ENCODE measurements at regions not wholly inside any gene's neighbourhood (a gene's known extent, or its start where the extent isn't known, plus 50 kb on each side); places are given as distances from the start of the nearest gene placed in this dataset.
A peak's percentile ranks its signal among the peaks of the same experiment; 100 is the strongest.

GRCh38 chr15:94665676-94666441 lies 434.5 kb downstream of the MCTP2 start:
- Mint-ChIP-seq H3K4me3 (ENCODE audit: unreplicated experiment) (no peak overlapping the region), H3K4me1 (ENCODE audit: insufficient read depth, unreplicated experiment) (no peaks in the 10 kb centered on the region), H3K9me3 (ENCODE audit: unreplicated experiment) (no peaks in the 10 kb centered on the region), H3K36me3 (ENCODE audit: insufficient read depth, unreplicated experiment) (peaks cover 5% of the 10 kb centered on the region), H3K27ac (ENCODE audit: low read depth, unreplicated experiment) (no peak overlapping the region), H3K27me3 (ENCODE audit: insufficient read depth, unreplicated experiment) (no peaks in the 10 kb centered on the region)
- BruUV-seq (replicated peaks) = no TSS peak
- ChIA-PET CTCF (interaction anchor here (0.5 to 2.3 kb wide), 5 partner anchors 13 to 361 kb away, joined by 3 to 12 read pairs (median 5); no protein-coding TSS in a partner anchor), POLR2A (interaction anchor here (0.6 to 0.8 kb wide), 4 partner anchors 42 to 1661 kb away, joined by 3 to 4 read pairs (median 4); no protein-coding TSS in a partner anchor)
- no peak for DNase-seq (ENCODE audit: unreplicated experiment)
- TF ChIP-seq, protein P1, sequence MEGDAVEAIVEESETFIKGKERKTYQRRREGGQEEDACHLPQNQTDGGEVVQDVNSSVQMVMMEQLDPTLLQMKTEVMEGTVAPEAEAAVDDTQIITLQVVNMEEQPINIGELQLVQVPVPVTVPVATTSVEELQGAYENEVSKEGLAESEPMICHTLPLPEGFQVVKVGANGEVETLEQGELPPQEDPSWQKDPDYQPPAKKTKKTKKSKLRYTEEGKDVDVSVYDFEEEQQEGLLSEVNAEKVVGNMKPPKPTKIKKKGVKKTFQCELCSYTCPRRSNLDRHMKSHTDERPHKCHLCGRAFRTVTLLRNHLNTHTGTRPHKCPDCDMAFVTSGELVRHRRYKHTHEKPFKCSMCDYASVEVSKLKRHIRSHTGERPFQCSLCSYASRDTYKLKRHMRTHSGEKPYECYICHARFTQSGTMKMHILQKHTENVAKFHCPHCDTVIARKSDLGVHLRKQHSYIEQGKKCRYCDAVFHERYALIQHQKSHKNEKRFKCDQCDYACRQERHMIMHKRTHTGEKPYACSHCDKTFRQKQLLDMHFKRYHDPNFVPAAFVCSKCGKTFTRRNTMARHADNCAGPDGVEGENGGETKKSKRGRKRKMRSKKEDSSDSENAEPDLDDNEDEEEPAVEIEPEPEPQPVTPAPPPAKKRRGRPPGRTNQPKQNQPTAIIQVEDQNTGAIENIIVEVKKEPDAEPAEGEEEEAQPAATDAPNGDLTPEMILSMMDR (IDR thresholded peaks at IDR 0.05; ENCODE audit: unreplicated experiment) = no peak
- intact Hi-C loops (cut with micrococcal nuclease) = no loop called here

DNA sequence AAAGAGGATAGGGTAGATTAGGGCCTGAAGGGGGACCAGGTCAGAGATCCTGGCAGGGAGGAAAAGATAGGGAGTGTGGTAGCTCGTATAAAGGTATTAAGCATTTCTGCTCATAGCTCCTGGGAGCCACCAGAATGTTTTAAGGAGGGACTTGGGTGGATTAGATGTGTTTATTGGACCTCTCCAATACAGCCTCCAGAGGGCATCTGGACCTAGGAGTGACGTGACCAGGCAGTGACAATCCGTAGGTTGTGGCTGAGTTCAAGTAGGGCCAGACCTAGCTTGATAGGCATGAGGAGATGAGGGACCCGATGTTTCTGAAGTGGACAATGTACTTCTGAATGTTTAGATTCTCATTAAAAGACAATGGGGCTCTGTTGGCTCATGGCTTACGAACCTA lies 435.2 kb downstream of the MCTP2 start:
- Mint-ChIP-seq H3K4me3 (ENCODE audit: unreplicated experiment) (no peak overlapping the region), H3K27ac (ENCODE audit: low read depth, unreplicated experiment) (no peak overlapping the region), H3K27me3 (ENCODE audit: insufficient read depth, unreplicated experiment) (no peaks in the 10 kb centered on the region), H3K4me1 (ENCODE audit: insufficient read depth, unreplicated experiment) (no peaks in the 10 kb centered on the region), H3K9me3 (ENCODE audit: unreplicated experiment) (no peaks in the 10 kb centered on the region), H3K36me3 (ENCODE audit: insufficient read depth, unreplicated experiment) (peaks cover 5% of the 10 kb centered on the region)
- no TSS peak for BruUV-seq (replicated peaks)
- POLR2A ChIA-PET = interaction anchor here (0.6 to 0.8 kb wide), 3 partner anchors 43 to 369 kb away, joined by 3 to 4 read pairs (median 4); no protein-coding TSS in a partner anchor
- no peak for DNase-seq (ENCODE audit: unreplicated experiment)
- intact Hi-C loops (cut with micrococcal nuclease) = no loop called here
- TF ChIP-seq, protein P1 (IDR thresholded peaks at IDR 0.05; ENCODE audit: unreplicated experiment) = no peak
- CTCF ChIA-PET = interaction anchor here (0.6 to 2.3 kb wide), 4 partner anchors 85 to 361 kb away, joined by 3 to 12 read pairs (median 3); no protein-coding TSS in a partner anchor

GRCh38 chr15:94667109-94667508 lies 435.7 kb downstream of the MCTP2 start:
- Mint-ChIP-seq H3K27me3 (ENCODE audit: insufficient read depth, unreplicated experiment) (no peaks in the 10 kb centered on the region), H3K4me3 (ENCODE audit: unreplicated experiment) (no peak overlapping the region), H3K36me3 (ENCODE audit: insufficient read depth, unreplicated experiment) (peaks cover 5% of the 10 kb centered on the region), H3K4me1 (ENCODE audit: insufficient read depth, unreplicated experiment) (no peaks in the 10 kb centered on the region), H3K9me3 (ENCODE audit: unreplicated experiment) (no peaks in the 10 kb centered on the region), H3K27ac (ENCODE audit: low read depth, unreplicated experiment) (no peak overlapping the region)
- TF ChIP-seq, protein P1 (IDR thresholded peaks at IDR 0.05; ENCODE audit: unreplicated experiment) = no peak
- BruUV-seq (replicated peaks) = no TSS peak
- intact Hi-C loops (cut with micrococcal nuclease) = no loop called here
- CTCF ChIA-PET = interaction anchor here (0.6 to 1.0 kb wide), 3 partner anchors 86 to 608 kb away, joined by 3 read pairs; no protein-coding TSS in a partner anchor
- POLR2A ChIA-PET = no interaction called here
- DNase-seq (ENCODE audit: unreplicated experiment) = no peak

GRCh38 chr15:94670438-94671034 lies 439.2 kb downstream of the MCTP2 start:
- BruUV-seq (replicated peaks) = no TSS peak
- Mint-ChIP-seq H3K4me1 (ENCODE audit: insufficient read depth, unreplicated experiment) (peaks cover 13% of the 10 kb centered on the region), H3K9me3 (ENCODE audit: unreplicated experiment) (no peaks in the 10 kb centered on the region), H3K36me3 (ENCODE audit: insufficient read depth, unreplicated experiment) (peaks cover 5% of the 10 kb centered on the region), H3K27me3 (ENCODE audit: insufficient read depth, unreplicated experiment) (no peaks in the 10 kb centered on the region), H3K4me3 (ENCODE audit: unreplicated experiment) (no peak overlapping the region), H3K27ac (ENCODE audit: low read depth, unreplicated experiment) (no peak overlapping the region)
- POLR2A ChIA-PET = interaction anchor here (0.6 to 1.1 kb wide), 5 partner anchors 88 to 1666 kb away, joined by 3 to 4 read pairs (median 3); no protein-coding TSS in a partner anchor
- TF ChIP-seq, protein P1 (IDR thresholded peaks at IDR 0.05; ENCODE audit: unreplicated experiment) = peak; percentile 66
- peak; percentile 64 for DNase-seq (ENCODE audit: unreplicated experiment)
- intact Hi-C loops (cut with micrococcal nuclease) = loop anchor here (1.0 to 10.0 kb wide), 6 partner anchors 88 to 1657 kb away; no protein-coding TSS in a partner anchor
- CTCF ChIA-PET = interaction anchor here (0.5 to 4.5 kb wide), 25 partner anchors 9 to 1658 kb away, joined by 3 to 21 read pairs (median 4); no protein-coding TSS in a partner anchor

All from MCF 10A (cell line).